ENCODE measurements at regions not wholly inside any gene's neighbourhood (a gene's known extent, or its start where the extent isn't known, plus 50 kb on each side); places are given as distances from the start of the nearest gene placed in this dataset.
"Not testable (repeated sequence)": the region's sequence is repeated elsewhere in the genome, so short reads cannot be mapped to it uniquely, and the experiment has no call there.

- no peak for TF ChIP-seq POLR2A (IDR thresholded peaks at IDR 0.05)
- no peak for TF ChIP-seq CTCF (IDR thresholded peaks at IDR 0.05)
- no peak for TF ChIP-seq EP300 (IDR thresholded peaks at IDR 0.05)
- no peaks in the 10 kb centered on the region for H3K27me3 ChIP-seq
- peaks cover 4% of the 10 kb centered on the region for H3K4me1 ChIP-seq (ENCODE audit: insufficient read depth)
- no peak for DNase-seq
- H3K9me3 ChIP-seq: no peaks in the 10 kb centered on the region
- 73 to 80% (median 77%) methylated on average over 6 of the region's 6 CpGs for WGBS, 3 donors
- intact Hi-C loops (cut with DNase I): no loop called here
- H3K36me3 ChIP-seq: no peaks in the 10 kb centered on the region
- H3K4me3 ChIP-seq: no peak overlapping the region
- no peak overlapping the region for H3K27ac ChIP-seq
These were observed 51.2 kb upstream of the SGCE start for GRCh38 chr7:94706996-94707740.

- TF ChIP-seq CTCF (IDR thresholded peaks at IDR 0.05): no peak
- TF ChIP-seq EP300 (IDR thresholded peaks at IDR 0.05): no peak
- no peak for TF ChIP-seq POLR2A (IDR thresholded peaks at IDR 0.05)
- H3K27me3 ChIP-seq: no peaks in the 10 kb centered on the region
- no peak for DNase-seq
- no peaks in the 10 kb centered on the region for H3K9me3 ChIP-seq
- H3K4me3 ChIP-seq: no peak overlapping the region
- no peaks in the 10 kb centered on the region for H3K36me3 ChIP-seq
- no peak overlapping the region for H3K27ac ChIP-seq
- intact Hi-C loops (cut with DNase I): no loop called here
- 81 to 83% (median 81%) methylated on average over 2 of the region's 2 CpGs for WGBS, 3 donors
- no peaks in the 10 kb centered on the region for H3K4me1 ChIP-seq (ENCODE audit: insufficient read depth)
These were observed 54.3 kb upstream of the SGCE start for GRCh38 chr7:94710256-94710655.

GRCh38 chr7:94722360-94722759, 66.4 kb upstream of the SGCE start:
- H3K36me3 ChIP-seq; DNase-seq; H3K4me1 ChIP-seq (ENCODE audit: insufficient read depth); H3K27ac ChIP-seq; H3K4me3 ChIP-seq; H3K9me3 ChIP-seq; H3K27me3 ChIP-seq; intact Hi-C loops (cut with DNase I): not testable (repeated sequence)
- 95 to 98% (median 96%) methylated on average over 8 of the region's 8 CpGs for WGBS, 3 donors

GRCh38 chr7:94728893-94729292, 73.0 kb upstream of the SGCE start:
- 90 to 97% (median 96%) methylated on average over 3 of the region's 3 CpGs for WGBS, 3 donors
- intact Hi-C loops (cut with DNase I); H3K9me3 ChIP-seq; H3K27ac ChIP-seq; H3K4me1 ChIP-seq (ENCODE audit: insufficient read depth); H3K4me3 ChIP-seq; H3K36me3 ChIP-seq; H3K27me3 ChIP-seq; DNase-seq: not testable (repeated sequence)

DNA sequence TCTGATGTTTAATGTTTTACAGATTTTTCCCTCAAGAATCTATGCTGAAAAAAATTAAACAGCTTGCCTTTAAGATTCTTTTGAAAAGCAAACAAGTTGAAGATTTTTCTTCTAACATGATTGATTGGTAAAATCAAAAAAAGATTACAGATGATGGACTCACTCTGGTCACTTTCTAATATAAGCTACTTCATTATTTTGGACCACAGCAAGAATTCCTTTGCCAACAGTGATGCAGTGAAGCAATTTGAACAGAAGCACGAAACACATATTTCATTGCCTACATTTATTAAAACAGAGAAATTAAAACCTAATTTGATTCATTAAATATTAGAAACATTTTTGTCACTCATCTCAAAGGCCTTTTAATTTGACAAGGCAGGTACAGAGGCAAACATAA, 82.1 kb upstream of the SGCE start:
- H3K4me1 ChIP-seq (ENCODE audit: insufficient read depth): peaks cover 5% of the 10 kb centered on the region
- H3K27me3 ChIP-seq: no peaks in the 10 kb centered on the region
- no peak for DNase-seq
- intact Hi-C loops (cut with DNase I): no loop called here
- no peak for TF ChIP-seq POLR2A (IDR thresholded peaks at IDR 0.05)
- no peak for TF ChIP-seq CTCF (IDR thresholded peaks at IDR 0.05)
- TF ChIP-seq EP300 (IDR thresholded peaks at IDR 0.05): no peak
- H3K9me3 ChIP-seq: no peaks in the 10 kb centered on the region
- 89 to 100% (median 94%) methylated on average over 1 of the region's 1 CpG for WGBS, 3 donors
- no peaks in the 10 kb centered on the region for H3K36me3 ChIP-seq
- no peak overlapping the region for H3K27ac ChIP-seq
- H3K4me3 ChIP-seq: no peak overlapping the region
